OCI-LY3 (cell line): ENCODE measurements at regions not wholly inside any gene's neighbourhood (a gene's known extent, or its start where the extent isn't known, plus 50 kb on each side); places are given as distances from the start of the nearest gene placed in this dataset.

Experiments used
- H2AFZ ChIP-seq: fragments of 200-600, 300-600 bp; shearing (Covaris generic); 2 replicates; pipeline ENCODE4 v1.6.0; 2014; ENCODE audit warnings: antibody characterized with exemption, low read depth, low read length
- H3K27ac ChIP-seq: fragments of 200-600, 300-600 bp; sonication (generic); 2 replicates; pipeline ENCODE4 v1.5.1; 2014; ENCODE audit warnings: mild to moderate bottlenecking, low read length, moderate library complexity, mixed read lengths
- H3K27me3 ChIP-seq: fragments of 200-600, 300-600 bp; sonication (generic); 2 replicates; pipeline ENCODE4 v1.6.1; 2014; ENCODE audit warnings: low read depth, low read length, mixed read lengths
- H3K36me3 ChIP-seq: fragments of 200-600, 300-600 bp; sonication (generic); replicated peaks from 2 replicates; pipeline ENCODE3; 2014; ENCODE audit warnings: low read depth, low read length, mixed read lengths
- H3K4me1 ChIP-seq: fragments of 300-600, 200-600 bp; sonication (generic); 2 replicates; pipeline ENCODE4 v1.6.1; 2014; ENCODE audit warnings: low read length, mixed read lengths
- H3K4me2 ChIP-seq: fragments of 200-600, 300-600 bp; sonication (generic); 2 replicates; pipeline ENCODE4 v1.6.1; 2014; ENCODE audit warnings: low read length, mixed read lengths
- H3K4me3 ChIP-seq: fragments of 300-600, 200-600 bp; sonication (generic); 2 replicates; pipeline ENCODE4 v1.5.1; 2014; ENCODE audit warnings: antibody characterized with exemption, mild to moderate bottlenecking, low read length, moderate library complexity
- H3K79me2 ChIP-seq: fragments of 300-600, 200-600 bp; shearing (Covaris generic); 2 replicates; pipeline ENCODE4 v1.6.1; 2014; ENCODE audit warnings: mild to moderate bottlenecking, low read length, mixed read lengths
- H3K9ac ChIP-seq: fragments of 300-600, 200-600 bp; shearing (Covaris generic); 2 replicates; pipeline ENCODE4 v1.6.0; 2014; ENCODE audit warnings: mild to moderate bottlenecking, low read length, moderate library complexity
- H3K9me3 ChIP-seq: fragments of 200-600, 300-600 bp; shearing (Covaris generic); 2 replicates; pipeline ENCODE4 v1.6.1; 2014; ENCODE audit warnings: low read length, mixed read lengths; ENCODE audit not compliant: insufficient read depth
- H4K20me1 ChIP-seq: fragments of 200-600, 300-600 bp; sonication (generic); 2 replicates; pipeline ENCODE4 v1.6.1; 2016; ENCODE audit warnings: low read length, mixed read lengths; ENCODE audit not compliant: insufficient read depth
- EZH2phosphoT487 ChIP-seq: fragments of 200-600 bp; shearing (Covaris generic); IDR thresholded peaks from 2 replicates; pipeline ENCODE4 v1.6.1; 2018; ENCODE audit warnings: antibody characterized with exemption, mixed run types, low read depth
- TF ChIP-seq, protein P1 (sequence below): fragments of 200-600, 300-600 bp; sonication (generic); IDR thresholded peaks from 2 replicates; pipeline ENCODE4 v1.5.1; 2014; ENCODE audit warnings: antibody characterized with exemption, low read length, low read depth

DNA sequence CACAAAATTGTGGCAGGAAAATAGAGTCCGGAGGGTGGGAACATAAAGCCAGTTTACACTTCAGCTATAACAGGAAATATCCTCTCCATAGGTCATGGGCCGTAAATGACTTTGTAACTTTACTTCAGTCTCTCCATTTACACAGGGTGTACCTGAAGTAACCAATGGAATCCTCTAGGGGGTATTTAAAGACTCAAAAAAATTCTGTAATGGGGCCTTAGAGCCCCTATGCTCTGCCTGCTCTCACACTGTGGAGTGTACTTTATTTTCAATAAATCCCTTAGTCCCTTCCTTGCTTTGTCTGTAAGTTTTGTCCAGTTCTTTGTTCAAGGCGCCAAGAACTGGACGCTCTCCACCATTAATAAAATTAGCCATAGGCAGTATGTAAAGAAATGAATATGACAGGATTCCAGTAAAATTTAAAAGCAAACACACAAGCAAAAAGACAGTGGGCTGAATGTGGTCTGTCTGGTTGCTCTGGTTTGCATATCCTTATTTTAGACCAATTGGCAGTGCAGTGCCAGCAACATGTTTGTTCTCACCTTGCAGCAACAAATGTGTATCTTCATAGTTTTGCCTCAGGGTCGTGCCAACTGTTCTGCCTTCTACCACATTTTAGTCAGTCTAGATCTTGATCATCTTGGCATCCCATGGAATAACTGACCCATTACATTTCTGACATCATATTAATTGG, 801.5 kb upstream of the SPRY2 start:
- Histone ChIP-seq H4K20me1 (no peaks in the 10 kb centered on the region), H3K9me3 (no peaks in the 10 kb centered on the region), H3K27me3 (no peaks in the 10 kb centered on the region), H3K4me1 (no peaks in the 10 kb centered on the region), H3K79me2 (no peaks in the 10 kb centered on the region), H3K4me3 (no peak overlapping the region), H2AFZ (no peak overlapping the region), H3K9ac (no peak overlapping the region), H3K4me2 (no peak overlapping the region), H3K27ac (no peak overlapping the region), H3K36me3 (no peaks in the 10 kb centered on the region)
- no peak for TF ChIP-seq EZH2phosphoT487
- TF ChIP-seq, protein P1, sequence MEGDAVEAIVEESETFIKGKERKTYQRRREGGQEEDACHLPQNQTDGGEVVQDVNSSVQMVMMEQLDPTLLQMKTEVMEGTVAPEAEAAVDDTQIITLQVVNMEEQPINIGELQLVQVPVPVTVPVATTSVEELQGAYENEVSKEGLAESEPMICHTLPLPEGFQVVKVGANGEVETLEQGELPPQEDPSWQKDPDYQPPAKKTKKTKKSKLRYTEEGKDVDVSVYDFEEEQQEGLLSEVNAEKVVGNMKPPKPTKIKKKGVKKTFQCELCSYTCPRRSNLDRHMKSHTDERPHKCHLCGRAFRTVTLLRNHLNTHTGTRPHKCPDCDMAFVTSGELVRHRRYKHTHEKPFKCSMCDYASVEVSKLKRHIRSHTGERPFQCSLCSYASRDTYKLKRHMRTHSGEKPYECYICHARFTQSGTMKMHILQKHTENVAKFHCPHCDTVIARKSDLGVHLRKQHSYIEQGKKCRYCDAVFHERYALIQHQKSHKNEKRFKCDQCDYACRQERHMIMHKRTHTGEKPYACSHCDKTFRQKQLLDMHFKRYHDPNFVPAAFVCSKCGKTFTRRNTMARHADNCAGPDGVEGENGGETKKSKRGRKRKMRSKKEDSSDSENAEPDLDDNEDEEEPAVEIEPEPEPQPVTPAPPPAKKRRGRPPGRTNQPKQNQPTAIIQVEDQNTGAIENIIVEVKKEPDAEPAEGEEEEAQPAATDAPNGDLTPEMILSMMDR = no peak

DNA sequence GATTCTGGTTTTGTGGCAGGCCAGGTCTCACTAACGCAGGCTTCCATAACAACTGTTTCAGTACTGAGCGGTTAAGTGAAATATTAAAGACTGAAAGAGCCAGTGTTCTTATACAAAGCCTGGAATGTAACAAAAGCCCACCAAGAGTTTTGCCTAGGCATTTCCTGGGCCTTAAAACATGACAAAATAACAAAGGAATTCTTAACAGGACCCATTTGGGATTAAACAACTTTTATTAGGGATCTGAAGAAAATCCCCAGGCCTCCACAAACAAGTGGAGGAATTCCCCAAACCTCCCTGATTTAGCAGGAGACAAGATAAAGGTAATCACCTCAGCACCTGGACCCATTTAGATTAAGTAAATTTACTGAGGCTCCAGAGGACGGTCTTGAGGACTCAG, 799.7 kb upstream of the SPRY2 start:
- Histone ChIP-seq H4K20me1 (no peaks in the 10 kb centered on the region), H3K27ac (no peak overlapping the region)
- TF ChIP-seq EZH2phosphoT487 = no peak
- TF ChIP-seq, protein P1 = no peak

DNA sequence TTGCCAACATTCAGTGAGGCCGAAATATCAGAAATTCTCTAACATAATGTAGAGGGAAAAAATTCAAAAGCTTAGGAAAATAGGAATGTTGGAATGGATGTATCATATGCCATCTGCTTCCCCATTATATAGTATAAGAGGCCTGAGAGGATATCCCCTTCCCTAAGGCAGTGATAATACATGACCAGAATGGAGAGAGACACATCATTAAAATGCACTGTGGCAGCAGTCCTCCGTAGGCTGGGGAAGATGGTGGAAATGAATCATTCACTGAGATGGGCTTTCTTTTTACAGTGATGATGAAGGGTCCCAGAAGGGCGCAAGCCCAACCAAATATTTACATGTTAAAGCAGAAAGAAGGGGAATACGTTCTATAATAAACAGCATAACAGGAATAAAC, 799.1 kb upstream of the SPRY2 start:
- H3K4me2 ChIP-seq = no peak overlapping the region
- H3K27me3 ChIP-seq = no peaks in the 10 kb centered on the region
- no peak overlapping the region for H3K27ac ChIP-seq
- no peaks in the 10 kb centered on the region for H3K4me1 ChIP-seq
- H3K9me3 ChIP-seq = no peaks in the 10 kb centered on the region
- no peak overlapping the region for H3K4me3 ChIP-seq
- H3K36me3 ChIP-seq = no peaks in the 10 kb centered on the region
- no peaks in the 10 kb centered on the region for H4K20me1 ChIP-seq
- peak overlapping the region; percentile 53; the same call in 1 of the 2 replicates for H2AFZ ChIP-seq
- TF ChIP-seq, protein P1 = no peak
- no peak for TF ChIP-seq EZH2phosphoT487
- H3K79me2 ChIP-seq = no peaks in the 10 kb centered on the region
- H3K9ac ChIP-seq = no peak overlapping the region

More for the DNA sequence above, 799.7 kb upstream of the SPRY2 start:
- no peak overlapping the region for H3K9ac ChIP-seq
- H3K27me3 ChIP-seq = no peaks in the 10 kb centered on the region
- no peaks in the 10 kb centered on the region for H3K36me3 ChIP-seq
- no peaks in the 10 kb centered on the region for H3K79me2 ChIP-seq
- no peak overlapping the region for H3K4me2 ChIP-seq
- no peak overlapping the region for H3K4me3 ChIP-seq
- no peaks in the 10 kb centered on the region for H3K9me3 ChIP-seq
- no peaks in the 10 kb centered on the region for H3K4me1 ChIP-seq
- H2AFZ ChIP-seq = peak overlapping the region; percentile 53; the same call in 1 of the 2 replicates

DNA sequence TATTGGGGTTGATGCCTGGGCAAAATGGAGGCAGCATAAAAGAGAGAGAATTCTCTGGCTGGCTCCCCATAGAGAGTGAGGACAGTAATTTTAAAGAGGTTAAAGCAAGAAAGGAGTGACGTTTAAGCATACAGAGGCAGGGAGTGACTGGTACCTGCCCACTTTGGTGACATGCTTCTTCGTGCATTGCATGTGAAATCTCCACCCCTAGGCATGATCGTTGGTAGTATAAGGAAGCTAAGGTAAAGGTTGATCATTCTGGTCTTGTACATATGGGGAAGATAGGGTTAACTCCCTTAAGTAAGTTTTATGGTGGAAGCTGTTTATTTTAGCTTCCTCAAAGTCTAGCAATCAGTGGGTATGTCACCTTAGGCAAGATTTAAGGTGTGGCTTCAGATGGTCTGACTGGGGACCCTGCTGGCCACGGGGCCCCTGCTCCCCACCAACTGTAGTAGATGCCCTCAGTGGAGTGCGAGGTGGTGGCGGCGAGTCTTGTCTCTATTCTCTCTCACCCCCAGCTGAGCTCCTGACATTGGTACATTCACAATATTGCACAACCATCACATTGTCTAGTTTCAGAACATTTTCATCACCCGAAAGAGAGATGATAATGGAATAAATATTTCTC, 797.5 kb upstream of the SPRY2 start:
- no peaks in the 10 kb centered on the region for H3K36me3 ChIP-seq
- H3K9me3 ChIP-seq = no peaks in the 10 kb centered on the region

More for the DNA sequence above, 797.5 kb upstream of the SPRY2 start:
- H3K9ac ChIP-seq = no peak overlapping the region
- no peaks in the 10 kb centered on the region for H3K4me1 ChIP-seq
- peak overlapping the region; percentile 43; the same call in 1 of the 2 replicates for H2AFZ ChIP-seq
- no peaks in the 10 kb centered on the region for H3K79me2 ChIP-seq
- no peak overlapping the region for H3K4me3 ChIP-seq
- TF ChIP-seq, protein P1 = no peak
- H3K4me2 ChIP-seq = no peak overlapping the region
- H4K20me1 ChIP-seq = no peaks in the 10 kb centered on the region
- H3K27me3 ChIP-seq = no peaks in the 10 kb centered on the region
- no peak overlapping the region for H3K27ac ChIP-seq
